GM19452 (cell line): ENCODE measurements at regions not wholly inside any gene's neighbourhood (a gene's known extent, or its start where the extent isn't known, plus 50 kb on each side); places are given as distances from the start of the nearest gene placed in this dataset.
"Not testable (repeated sequence)": the region's sequence is repeated elsewhere in the genome, so short reads cannot be mapped to it uniquely, and the experiment has no call there.

ENCODE experiments used
- ATAC-seq: cut with Tn5 transposase; IDR thresholded peaks from one replicate; pipeline ENCODE4 v1.9.1; 2021; ENCODE audit not compliant: unreplicated experiment

GRCh38 chr16:29115802-29116141, 130.9 kb downstream of the LAT start:
- ATAC-seq = peak; percentile 70

DNA sequence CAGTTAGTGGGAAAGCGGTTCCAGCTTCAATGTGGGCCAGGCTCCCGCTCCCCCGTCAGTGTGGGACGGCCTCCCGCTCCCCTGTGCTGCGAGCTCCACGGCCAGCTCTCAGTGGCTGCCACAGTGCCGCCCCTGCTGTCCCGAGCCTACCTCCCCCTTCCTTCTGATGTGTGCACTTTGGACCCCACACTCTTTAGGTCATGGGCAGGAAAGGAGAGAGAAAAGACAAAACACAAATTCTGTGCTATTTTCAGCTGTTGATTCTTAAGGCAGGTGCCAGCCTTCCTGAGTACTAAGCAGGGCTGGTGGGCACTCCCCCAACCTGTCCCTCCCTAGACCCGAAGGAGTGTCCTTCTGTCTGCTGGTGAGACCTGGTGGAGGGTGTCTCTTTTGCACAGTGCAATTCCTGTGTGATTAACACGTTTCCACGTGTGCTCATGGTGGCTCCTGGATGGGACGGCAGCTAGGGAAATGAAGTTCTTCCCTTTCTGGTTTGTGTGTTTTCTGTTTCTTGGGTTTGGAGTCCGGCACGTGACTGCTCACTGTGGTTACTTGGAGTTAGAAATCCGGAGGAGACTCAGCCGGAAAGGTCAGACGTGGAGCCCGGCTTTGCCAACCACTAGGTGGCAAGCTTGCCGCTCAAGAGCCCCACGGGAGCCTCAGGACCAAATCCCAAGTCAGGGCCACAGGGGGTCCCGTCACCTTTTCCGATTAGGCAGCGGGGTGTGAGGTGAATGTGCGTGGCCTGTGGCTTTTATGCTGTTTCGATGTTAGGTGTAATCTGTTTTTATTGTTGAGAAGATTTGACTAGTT, 130.3 kb downstream of the LAT start:
- peak; percentile 49 for ATAC-seq

- no peak for ATAC-seq
These were observed 129.7 kb downstream of the LAT start for GRCh38 chr16:29114574-29114973.

GRCh38 chr16:29113446-29113845, 128.6 kb downstream of the LAT start:
- ATAC-seq = not testable (repeated sequence)

- no peak for ATAC-seq
These were observed 128.0 kb downstream of the LAT start for GRCh38 chr16:29112755-29113347.

GRCh38 chr16:29111901-29112680, 127.2 kb downstream of the LAT start:
- ATAC-seq = not testable (repeated sequence)

DNA sequence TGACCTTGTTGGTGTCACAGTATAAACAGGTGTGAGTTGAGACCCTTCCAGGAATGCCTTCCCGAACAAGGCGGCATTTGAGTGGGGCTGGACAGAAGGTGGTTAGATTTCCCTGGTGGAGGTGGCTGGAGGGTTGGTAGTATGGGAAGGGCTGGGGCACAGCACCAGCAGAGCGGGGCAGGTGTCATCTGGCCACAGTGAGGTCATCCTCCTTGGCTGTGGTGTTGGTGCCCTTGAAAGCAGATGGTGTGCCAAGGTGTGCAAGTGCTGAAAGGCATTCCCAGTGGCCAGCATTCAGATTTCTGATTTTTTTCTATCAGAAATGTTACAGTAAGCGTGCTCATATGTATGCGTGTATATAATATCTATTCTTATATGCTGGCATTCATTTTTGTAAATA, 126.6 kb downstream of the LAT start:
- no peak for ATAC-seq

GRCh38 chr16:29108625-29109169, 123.8 kb downstream of the LAT start:
- not testable (repeated sequence) for ATAC-seq

GRCh38 chr16:29107299-29107698, 122.4 kb downstream of the LAT start:
- ATAC-seq = no peak

- not testable (repeated sequence) for ATAC-seq
These were observed 121.5 kb downstream of the LAT start for GRCh38 chr16:29106259-29106908.

DNA sequence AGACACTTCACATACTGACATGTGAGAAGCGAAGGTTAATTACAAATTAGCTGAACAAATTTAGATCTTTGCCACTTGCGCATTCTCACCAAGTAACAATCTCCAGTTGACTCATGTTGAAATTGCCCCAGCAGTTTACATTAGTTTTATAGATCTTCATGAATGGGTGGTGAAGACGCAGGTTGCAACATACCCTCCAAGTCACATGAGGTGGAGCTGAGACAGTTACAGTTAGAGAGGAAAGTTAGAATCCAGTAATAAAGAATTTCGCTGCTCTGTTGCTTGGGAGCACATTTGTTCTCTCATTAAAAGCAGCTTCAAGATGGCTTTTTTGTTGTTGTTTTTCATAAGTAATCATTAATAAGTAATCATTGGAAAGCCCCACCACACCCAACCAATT, 119.7 kb downstream of the LAT start:
- not testable (repeated sequence) for ATAC-seq

DNA sequence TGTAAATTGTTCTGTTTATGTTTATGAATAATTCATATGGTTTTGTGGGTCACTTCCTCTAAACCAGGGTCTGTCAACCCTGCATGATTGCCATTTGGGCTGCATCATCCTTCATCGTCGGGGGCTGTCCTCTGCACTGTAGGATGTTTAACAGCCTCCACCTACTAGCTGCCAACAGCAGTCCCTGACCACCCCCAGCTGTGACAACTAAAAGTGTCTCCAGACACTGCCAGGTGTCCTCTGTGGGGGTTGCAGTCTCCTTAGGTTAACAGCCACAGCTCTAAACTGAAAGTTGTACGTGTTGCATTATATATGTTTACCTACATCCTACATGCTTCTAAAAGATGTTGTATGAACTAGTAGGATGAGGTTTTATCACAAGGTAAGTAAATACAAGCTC, 113.1 kb downstream of the LAT start:
- ATAC-seq = not testable (repeated sequence)

- ATAC-seq = not testable (repeated sequence)
These were observed 110.1 kb downstream of the LAT start for GRCh38 chr16:29094729-29095624.

- not testable (repeated sequence) for ATAC-seq
These were observed 109.5 kb downstream of the LAT start for GRCh38 chr16:29094325-29094724.

DNA sequence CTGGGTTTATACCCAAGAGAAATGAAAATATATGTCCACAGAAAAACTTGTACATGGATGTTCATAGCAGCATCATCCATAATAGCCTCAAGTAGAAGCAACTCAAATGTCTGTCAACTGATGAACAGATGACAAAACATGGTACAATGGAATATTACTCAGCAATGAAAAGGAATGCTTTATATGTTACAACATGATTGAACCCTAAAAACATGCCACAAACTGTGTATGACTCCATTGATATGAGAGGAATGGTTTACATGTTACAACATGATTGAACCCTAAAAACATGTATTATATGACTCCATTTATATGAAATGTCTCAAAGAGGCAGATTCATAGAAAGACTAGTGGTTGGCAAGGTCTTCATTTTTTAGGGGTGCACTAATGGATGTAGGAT, 104.8 kb downstream of the LAT start:
- ATAC-seq = not testable (repeated sequence)

DNA sequence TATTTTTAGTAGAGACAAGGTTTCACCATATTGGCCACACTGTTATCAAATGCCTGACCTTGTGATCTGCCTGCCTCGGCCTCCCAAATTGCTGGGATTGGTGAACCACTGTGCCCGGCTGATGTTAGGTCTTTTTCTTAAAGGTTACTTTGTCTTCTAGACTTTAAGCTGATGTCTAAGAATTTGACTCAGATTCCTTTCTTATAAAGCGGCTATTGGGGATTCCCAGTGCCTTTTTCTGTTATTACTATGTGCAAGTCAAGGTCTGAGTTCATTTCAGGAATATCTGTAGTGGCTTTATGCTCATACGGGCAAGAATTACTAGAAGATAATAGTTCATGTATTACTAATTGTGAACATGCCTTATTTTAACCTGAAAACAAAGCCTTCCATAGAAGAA, 102.8 kb downstream of the LAT start:
- ATAC-seq = not testable (repeated sequence)

DNA sequence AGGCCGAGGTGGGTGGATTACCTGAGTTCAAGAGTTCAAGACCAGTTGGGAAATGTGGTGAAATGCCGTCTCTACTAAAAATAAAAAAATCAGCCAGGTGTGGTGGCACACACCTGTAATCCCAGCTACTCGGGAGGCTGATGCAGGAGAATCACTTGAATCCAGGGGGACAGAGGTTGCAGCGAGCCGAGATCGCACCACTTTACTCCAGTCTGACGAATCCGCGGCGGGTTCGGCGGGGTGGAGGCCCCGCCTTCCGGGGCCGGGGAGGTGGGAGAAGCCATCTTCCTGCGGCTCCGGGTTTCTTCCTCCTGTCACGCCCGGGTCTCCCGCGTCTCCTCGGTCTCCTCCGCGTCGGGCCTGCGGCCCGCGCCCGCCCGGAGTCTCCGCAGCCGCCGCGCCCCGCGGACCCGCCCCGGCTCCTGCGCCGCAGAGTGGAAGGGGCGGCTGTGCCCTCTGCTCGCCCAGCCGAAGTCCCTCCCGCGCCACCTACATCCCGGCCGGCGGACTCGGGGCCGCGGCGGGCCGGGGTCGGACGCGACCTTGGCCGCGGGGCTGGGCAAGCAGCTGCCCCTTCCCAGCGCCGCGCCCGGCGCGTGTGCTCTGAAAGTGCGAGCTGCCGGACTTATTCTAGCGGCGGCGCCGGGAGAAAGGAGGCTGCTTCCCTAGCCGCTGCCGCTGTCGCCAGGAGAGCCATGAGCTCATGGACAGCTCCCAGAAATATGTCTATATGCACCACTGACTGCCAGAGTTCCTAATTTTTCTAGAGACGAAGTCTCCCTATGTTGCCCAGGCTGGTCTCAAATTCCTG, 97.2 kb downstream of the LAT start:
- not testable (repeated sequence) for ATAC-seq

DNA sequence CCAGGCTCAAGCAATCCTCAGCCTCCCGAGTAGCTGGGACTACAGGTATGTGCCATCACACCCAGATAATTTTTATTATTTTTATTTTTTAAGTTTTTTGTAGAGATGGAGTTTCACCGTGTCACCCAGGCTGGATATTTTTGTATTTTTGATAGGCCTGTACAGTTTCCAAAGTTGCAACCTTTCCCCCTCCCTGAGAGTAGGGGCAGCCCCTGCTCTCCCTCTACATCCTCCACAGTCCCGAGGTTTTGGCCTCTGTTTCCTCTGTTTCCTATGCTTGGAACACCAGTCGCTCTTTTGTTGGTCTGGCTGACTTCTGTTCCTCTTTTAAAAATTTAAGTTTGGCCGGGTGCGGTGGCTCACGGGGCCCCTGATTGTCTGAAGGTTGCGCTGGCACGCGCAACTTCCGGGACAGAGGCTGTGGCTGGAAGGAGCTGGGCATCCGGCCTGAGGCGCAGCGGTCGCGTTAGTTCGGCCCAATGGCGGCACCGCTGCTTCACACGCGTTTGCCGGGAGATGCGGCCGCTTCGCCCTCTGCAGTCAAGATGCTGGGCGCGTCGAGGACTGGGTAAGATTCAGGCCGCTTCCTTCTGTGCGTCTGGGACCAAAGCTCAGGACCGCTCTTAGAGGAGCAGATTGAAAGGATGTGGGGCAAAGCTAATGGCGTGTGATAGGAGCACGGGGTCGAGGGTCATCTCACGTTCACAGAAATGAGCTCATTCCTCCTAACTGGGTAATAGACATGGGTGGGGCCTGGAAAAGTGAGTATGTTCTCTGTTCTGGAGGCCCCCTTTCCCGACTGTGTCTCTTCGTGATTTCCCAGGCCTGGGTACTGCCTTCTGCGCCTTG, 89.9 kb downstream of the LAT start:
- ATAC-seq = peak; percentile 94
